ENCODE measurements at regions not wholly inside any gene's neighbourhood (a gene's known extent, or its start where the extent isn't known, plus 50 kb on each side); places are given as distances from the start of the nearest gene placed in this dataset.

- DNase-seq = no peak
- no peak for TF ChIP-seq GATA1 (IDR thresholded peaks at IDR 0.05; ENCODE audit: low read depth, low read length)
- TF ChIP-seq POLR2A (IDR thresholded peaks at IDR 0.05; ENCODE audit: low read length) = no peak
Observed at GRCh38 chr4:56757821-56758411, 63.6 kb downstream of the SPINK2 start.

GRCh38 chr4:56757261-56757746 lies 64.2 kb downstream of the SPINK2 start:
- DNase-seq = no peak
- TF ChIP-seq GATA1 (IDR thresholded peaks at IDR 0.05; ENCODE audit: low read depth, low read length) (no peak), POLR2A (IDR thresholded peaks at IDR 0.05; ENCODE audit: low read length) (no peak)

- TF ChIP-seq GATA1 (IDR thresholded peaks at IDR 0.05; ENCODE audit: low read depth, low read length) (no peak), POLR2A (IDR thresholded peaks at IDR 0.05; ENCODE audit: low read length) (no peak)
- DNase-seq = no peak
Observed at GRCh38 chr4:56755901-56756300, 65.6 kb downstream of the SPINK2 start.

- no peak for DNase-seq
- TF ChIP-seq GATA1 (IDR thresholded peaks at IDR 0.05; ENCODE audit: low read depth, low read length) (no peak), POLR2A (IDR thresholded peaks at IDR 0.05; ENCODE audit: low read length) (no peak)
Observed at GRCh38 chr4:56752985-56753384, 68.5 kb downstream of the SPINK2 start.

GRCh38 chr4:56750231-56750630 lies 69.1 kb upstream of the HOPX start:
- TF ChIP-seq GATA1 (IDR thresholded peaks at IDR 0.05; ENCODE audit: low read depth, low read length) = no peak
- no peak for TF ChIP-seq POLR2A (IDR thresholded peaks at IDR 0.05; ENCODE audit: low read length)
- no peak for DNase-seq

GRCh38 chr4:56748271-56748670 lies 67.2 kb upstream of the HOPX start:
- TF ChIP-seq GATA1 (IDR thresholded peaks at IDR 0.05; ENCODE audit: low read depth, low read length) (no peak), POLR2A (IDR thresholded peaks at IDR 0.05; ENCODE audit: low read length) (no peak)
- no peak for DNase-seq

GRCh38 chr4:56746639-56747038 lies 65.5 kb upstream of the HOPX start:
- TF ChIP-seq POLR2A (IDR thresholded peaks at IDR 0.05; ENCODE audit: low read length) = no peak
- no peak for TF ChIP-seq GATA1 (IDR thresholded peaks at IDR 0.05; ENCODE audit: low read depth, low read length)
- DNase-seq = no peak

- no peak for TF ChIP-seq POLR2A (IDR thresholded peaks at IDR 0.05; ENCODE audit: low read length)
Observed at GRCh38 chr4:56745042-56745441, 63.9 kb upstream of the HOPX start.

GRCh38 chr4:56744030-56744429 lies 62.9 kb upstream of the HOPX start:
- no peak for DNase-seq
- no peak for TF ChIP-seq GATA1 (IDR thresholded peaks at IDR 0.05; ENCODE audit: low read depth, low read length)
- TF ChIP-seq POLR2A (IDR thresholded peaks at IDR 0.05; ENCODE audit: low read length) = no peak

More at GRCh38 chr4:56745042-56745441, 63.9 kb upstream of the HOPX start:
- DNase-seq = peak in 1 of 2 experiments; percentile 6

- TF ChIP-seq POLR2A (IDR thresholded peaks at IDR 0.05; ENCODE audit: low read length) = no peak
- TF ChIP-seq GATA1 (IDR thresholded peaks at IDR 0.05; ENCODE audit: low read depth, low read length) = no peak
- no peak for DNase-seq
Observed at GRCh38 chr4:56743550-56743949, 62.5 kb upstream of the HOPX start.

- no peak for DNase-seq
- no peak for TF ChIP-seq GATA1 (IDR thresholded peaks at IDR 0.05; ENCODE audit: low read depth, low read length)
- no peak for TF ChIP-seq POLR2A (IDR thresholded peaks at IDR 0.05; ENCODE audit: low read length)
Observed at GRCh38 chr4:56742080-56742871, 61.2 kb upstream of the HOPX start.

- TF ChIP-seq GATA1 (IDR thresholded peaks at IDR 0.05; ENCODE audit: low read depth, low read length) (no peak), POLR2A (IDR thresholded peaks at IDR 0.05; ENCODE audit: low read length) (no peak)
- DNase-seq = no peak
Observed at GRCh38 chr4:56741595-56741994, 60.5 kb upstream of the HOPX start.

- DNase-seq = no peak
- TF ChIP-seq GATA1 (IDR thresholded peaks at IDR 0.05; ENCODE audit: low read depth, low read length) = no peak
- no peak for TF ChIP-seq POLR2A (IDR thresholded peaks at IDR 0.05; ENCODE audit: low read length)
Observed at GRCh38 chr4:56739066-56739777, 58.1 kb upstream of the HOPX start.

GRCh38 chr4:56737666-56738065 lies 56.6 kb upstream of the HOPX start:
- TF ChIP-seq GATA1 (IDR thresholded peaks at IDR 0.05; ENCODE audit: low read depth, low read length) (no peak), POLR2A (IDR thresholded peaks at IDR 0.05; ENCODE audit: low read length) (no peak)
- DNase-seq = no peak
